ENCODE measurements at regions not wholly inside any gene's neighbourhood (a gene's known extent, or its start where the extent isn't known, plus 50 kb on each side); places are given as distances from the start of the nearest gene placed in this dataset.
"Not testable (repeated sequence)": the region's sequence is repeated elsewhere in the genome, so short reads cannot be mapped to it uniquely, and the experiment has no call there.

GRCh38 chr19:20269461-20269860, 102.4 kb downstream of the ZNF486 start:
- Mint-ChIP-seq H3K36me3 (no peaks in the 10 kb centered on the region), H3K9me3 (no peaks in the 10 kb centered on the region), H3K27me3 (peaks cover 0 to 3% of the 10 kb centered on the region in 2 donors), H3K27ac (no peak overlapping the region), H3K4me1 (no peaks in the 10 kb centered on the region), H3K4me3 (no peak overlapping the region)
- Histone ChIP-seq H3K27ac (ENCODE audit: low read depth, low read length) (no peak overlapping the region), H3K9me3 (ENCODE audit: control insufficient read depth in 1 of 2, low read length in 2 of 2) (no peaks in the 10 kb centered on the region), H3K36me3 (ENCODE audit: insufficient read depth, low read length) (no peaks in the 10 kb centered on the region), H3K27me3 (ENCODE audit: insufficient read depth, low read length) (no peaks in the 10 kb centered on the region), H3K4me3 (ENCODE audit: low read length in 2 of 2) (no peak overlapping the region), H3K4me1 (ENCODE audit: insufficient read depth, low read length) (no peaks in the 10 kb centered on the region)
- POLR2A ChIA-PET (ENCODE audit: partially characterized antibody): no interaction called here
- intact Hi-C loops (cut with micrococcal nuclease): no loop called here
- no peak for DNase-seq
- CTCF ChIA-PET (ENCODE audit: partially characterized antibody): no interaction called here

- H3K36me3 ChIP-seq (ENCODE audit: insufficient read depth, low read length); H3K27ac ChIP-seq (ENCODE audit: low read depth, low read length); H3K4me1 Mint-ChIP-seq; H3K9me3 Mint-ChIP-seq; H3K27me3 ChIP-seq (ENCODE audit: insufficient read depth, low read length); POLR2A ChIA-PET (ENCODE audit: partially characterized antibody); H3K36me3 Mint-ChIP-seq; intact Hi-C loops (cut with micrococcal nuclease); H3K4me1 ChIP-seq (ENCODE audit: insufficient read depth, low read length); H3K4me3 ChIP-seq (ENCODE audit: low read length in 2 of 2); DNase-seq; H3K9me3 ChIP-seq (ENCODE audit: control insufficient read depth in 1 of 2, low read length in 2 of 2); CTCF ChIA-PET (ENCODE audit: partially characterized antibody); H3K4me3 Mint-ChIP-seq: not testable (repeated sequence)
- Mint-ChIP-seq H3K27me3 (peaks cover 7 to 21% of the 10 kb centered on the region in 2 donors), H3K27ac (peak overlapping the region in 1 of 7 donors; percentile 13)
Measured at GRCh38 chr19:20261513-20261912, 94.5 kb downstream of the ZNF486 start.

GRCh38 chr19:20260738-20261137, 93.7 kb downstream of the ZNF486 start:
- H3K36me3 ChIP-seq (ENCODE audit: insufficient read depth, low read length); H3K4me1 ChIP-seq (ENCODE audit: insufficient read depth, low read length); CTCF ChIA-PET (ENCODE audit: partially characterized antibody); H3K36me3 Mint-ChIP-seq; H3K9me3 Mint-ChIP-seq; H3K27me3 ChIP-seq (ENCODE audit: insufficient read depth, low read length); DNase-seq; H3K4me3 ChIP-seq (ENCODE audit: low read length in 2 of 2); H3K27ac Mint-ChIP-seq; POLR2A ChIA-PET (ENCODE audit: partially characterized antibody); H3K4me3 Mint-ChIP-seq; H3K9me3 ChIP-seq (ENCODE audit: control insufficient read depth in 1 of 2, low read length in 2 of 2); H3K27ac ChIP-seq (ENCODE audit: low read depth, low read length); intact Hi-C loops (cut with micrococcal nuclease); H3K4me1 Mint-ChIP-seq: not testable (repeated sequence)
- H3K27me3 Mint-ChIP-seq: peaks cover 7 to 21% of the 10 kb centered on the region in 2 donors

GRCh38 chr19:20259615-20260014, 92.6 kb downstream of the ZNF486 start:
- Mint-ChIP-seq H3K36me3 (no peaks in the 10 kb centered on the region), H3K27ac (no peak overlapping the region), H3K9me3 (peaks cover 0 to 5% (median 1%) of the 10 kb centered on the region in 8 donors), H3K4me1 (no peaks in the 10 kb centered on the region), H3K4me3 (no peak overlapping the region), H3K27me3 (peaks cover 7 to 21% of the 10 kb centered on the region in 2 donors)
- ChIA-PET POLR2A (ENCODE audit: partially characterized antibody) (no interaction called here), CTCF (ENCODE audit: partially characterized antibody) (no interaction called here)
- DNase-seq: no peak
- Histone ChIP-seq H3K9me3 (ENCODE audit: control insufficient read depth in 1 of 2, low read length in 2 of 2) (no peaks in the 10 kb centered on the region), H3K27ac (ENCODE audit: low read depth, low read length) (no peak overlapping the region), H3K4me3 (ENCODE audit: low read length in 2 of 2) (no peak overlapping the region), H3K27me3 (ENCODE audit: insufficient read depth, low read length) (no peaks in the 10 kb centered on the region), H3K4me1 (ENCODE audit: insufficient read depth, low read length) (no peaks in the 10 kb centered on the region), H3K36me3 (ENCODE audit: insufficient read depth, low read length) (no peaks in the 10 kb centered on the region)
- intact Hi-C loops (cut with micrococcal nuclease): no loop called here

- Mint-ChIP-seq H3K4me3 (no peak overlapping the region), H3K36me3 (no peaks in the 10 kb centered on the region), H3K27ac (no peak overlapping the region), H3K4me1 (no peaks in the 10 kb centered on the region), H3K9me3 (peaks cover 0 to 5% (median 0%) of the 10 kb centered on the region in 8 donors), H3K27me3 (peaks cover 5 to 18% of the 10 kb centered on the region in 2 donors)
- Histone ChIP-seq H3K36me3 (ENCODE audit: insufficient read depth, low read length) (no peaks in the 10 kb centered on the region), H3K4me1 (ENCODE audit: insufficient read depth, low read length) (no peaks in the 10 kb centered on the region), H3K27me3 (ENCODE audit: insufficient read depth, low read length) (no peaks in the 10 kb centered on the region), H3K9me3 (ENCODE audit: control insufficient read depth in 1 of 2, low read length in 2 of 2) (no peaks in the 10 kb centered on the region), H3K4me3 (ENCODE audit: low read length in 2 of 2) (no peak overlapping the region), H3K27ac (ENCODE audit: low read depth, low read length) (no peak overlapping the region)
- CTCF ChIA-PET (ENCODE audit: partially characterized antibody): no interaction called here
- no peak for DNase-seq
- intact Hi-C loops (cut with micrococcal nuclease): no loop called here
- POLR2A ChIA-PET (ENCODE audit: partially characterized antibody): no interaction called here
Measured at GRCh38 chr19:20256606-20257005, 89.6 kb downstream of the ZNF486 start.

- intact Hi-C loops (cut with micrococcal nuclease): no loop called here
- H3K9me3 Mint-ChIP-seq: peaks cover 0 to 2% (median 0%) of the 10 kb centered on the region in 8 donors
Measured at GRCh38 chr19:20254121-20254520, 87.1 kb downstream of the ZNF486 start.

GRCh38 chr19:20252613-20253012, 85.6 kb downstream of the ZNF486 start:
- intact Hi-C loops (cut with micrococcal nuclease): no loop called here
- no peak for DNase-seq
- Histone ChIP-seq H3K4me1 (ENCODE audit: insufficient read depth, low read length) (no peaks in the 10 kb centered on the region), H3K4me3 (ENCODE audit: low read length in 2 of 2) (no peak overlapping the region), H3K9me3 (ENCODE audit: control insufficient read depth in 1 of 2, low read length in 2 of 2) (no peaks in the 10 kb centered on the region), H3K27me3 (ENCODE audit: insufficient read depth, low read length) (no peaks in the 10 kb centered on the region), H3K27ac (ENCODE audit: low read depth, low read length) (no peak overlapping the region), H3K36me3 (ENCODE audit: insufficient read depth, low read length) (no peaks in the 10 kb centered on the region)
- H3K4me1 Mint-ChIP-seq: no peaks in the 10 kb centered on the region
- H3K9me3 Mint-ChIP-seq: peaks cover 0 to 2% (median 0%) of the 10 kb centered on the region in 8 donors
- H3K27me3 Mint-ChIP-seq: no peaks in the 10 kb centered on the region
- H3K27ac Mint-ChIP-seq: no peak overlapping the region
- no peak overlapping the region for H3K4me3 Mint-ChIP-seq
- POLR2A ChIA-PET (ENCODE audit: partially characterized antibody): no interaction called here
- no peaks in the 10 kb centered on the region for H3K36me3 Mint-ChIP-seq
- CTCF ChIA-PET (ENCODE audit: partially characterized antibody): no interaction called here

More at GRCh38 chr19:20254121-20254520, 87.1 kb downstream of the ZNF486 start:
- no peaks in the 10 kb centered on the region for H3K27me3 ChIP-seq (ENCODE audit: insufficient read depth, low read length)
- no peak overlapping the region for H3K27ac Mint-ChIP-seq
- H3K27me3 Mint-ChIP-seq: peaks cover under 1 to 7% of the 10 kb centered on the region in 2 donors
- H3K36me3 ChIP-seq (ENCODE audit: insufficient read depth, low read length): no peaks in the 10 kb centered on the region
- no peaks in the 10 kb centered on the region for H3K4me1 Mint-ChIP-seq
- H3K36me3 Mint-ChIP-seq: no peaks in the 10 kb centered on the region
- CTCF ChIA-PET (ENCODE audit: partially characterized antibody): no interaction called here
- H3K4me3 ChIP-seq (ENCODE audit: low read length in 2 of 2): no peak overlapping the region
- H3K27ac ChIP-seq (ENCODE audit: low read depth, low read length): no peak overlapping the region
- POLR2A ChIA-PET (ENCODE audit: partially characterized antibody): no interaction called here
- no peak for DNase-seq
- no peaks in the 10 kb centered on the region for H3K9me3 ChIP-seq (ENCODE audit: control insufficient read depth in 1 of 2, low read length in 2 of 2)
- H3K4me1 ChIP-seq (ENCODE audit: insufficient read depth, low read length): no peaks in the 10 kb centered on the region
- no peak overlapping the region for H3K4me3 Mint-ChIP-seq

GRCh38 chr19:20250627-20251026, 83.6 kb downstream of the ZNF486 start:
- no peak overlapping the region for H3K4me3 Mint-ChIP-seq
- H3K4me3 ChIP-seq (ENCODE audit: low read length in 2 of 2): no peak overlapping the region

More at GRCh38 chr19:20250627-20251026, 83.6 kb downstream of the ZNF486 start:
- no peaks in the 10 kb centered on the region for H3K27me3 Mint-ChIP-seq
- Histone ChIP-seq H3K4me1 (ENCODE audit: insufficient read depth, low read length) (no peaks in the 10 kb centered on the region), H3K36me3 (ENCODE audit: insufficient read depth, low read length) (no peaks in the 10 kb centered on the region), H3K9me3 (ENCODE audit: control insufficient read depth in 1 of 2, low read length in 2 of 2) (no peaks in the 10 kb centered on the region), H3K27me3 (ENCODE audit: insufficient read depth, low read length) (no peaks in the 10 kb centered on the region), H3K27ac (ENCODE audit: low read depth, low read length) (no peak overlapping the region)
- intact Hi-C loops (cut with micrococcal nuclease): no loop called here
- H3K4me1 Mint-ChIP-seq: no peaks in the 10 kb centered on the region
- ChIA-PET CTCF (ENCODE audit: partially characterized antibody) (no interaction called here), POLR2A (ENCODE audit: partially characterized antibody) (no interaction called here)
- DNase-seq: no peak
- no peaks in the 10 kb centered on the region for H3K36me3 Mint-ChIP-seq
- H3K27ac Mint-ChIP-seq: no peak overlapping the region
- no peaks in the 10 kb centered on the region for H3K9me3 Mint-ChIP-seq
